ENCODE measurements at regions not wholly inside any gene's neighbourhood (a gene's known extent, or its start where the extent isn't known, plus 50 kb on each side); places are given as distances from the start of the nearest gene placed in this dataset.

DNA sequence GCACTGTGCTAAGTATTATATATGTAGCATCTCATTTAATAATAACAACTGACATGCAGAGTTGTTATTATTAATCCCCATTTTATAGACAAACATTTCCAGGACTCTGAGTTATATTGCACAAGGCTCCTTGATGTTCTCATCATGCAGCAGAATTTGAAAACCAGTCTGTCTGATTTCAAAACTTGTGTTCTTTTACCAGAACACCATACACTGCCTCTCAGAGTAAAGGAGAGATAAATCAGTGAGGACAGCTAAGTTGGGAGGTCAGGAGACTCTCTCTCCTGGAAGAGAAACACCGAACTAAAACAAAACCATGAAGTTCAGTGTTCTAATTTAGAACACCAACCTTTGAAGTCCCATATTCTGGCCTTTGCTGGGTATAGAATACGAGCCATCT is 92.7 kb upstream of the TNC start:
- no peak for DNase-seq

DNA sequence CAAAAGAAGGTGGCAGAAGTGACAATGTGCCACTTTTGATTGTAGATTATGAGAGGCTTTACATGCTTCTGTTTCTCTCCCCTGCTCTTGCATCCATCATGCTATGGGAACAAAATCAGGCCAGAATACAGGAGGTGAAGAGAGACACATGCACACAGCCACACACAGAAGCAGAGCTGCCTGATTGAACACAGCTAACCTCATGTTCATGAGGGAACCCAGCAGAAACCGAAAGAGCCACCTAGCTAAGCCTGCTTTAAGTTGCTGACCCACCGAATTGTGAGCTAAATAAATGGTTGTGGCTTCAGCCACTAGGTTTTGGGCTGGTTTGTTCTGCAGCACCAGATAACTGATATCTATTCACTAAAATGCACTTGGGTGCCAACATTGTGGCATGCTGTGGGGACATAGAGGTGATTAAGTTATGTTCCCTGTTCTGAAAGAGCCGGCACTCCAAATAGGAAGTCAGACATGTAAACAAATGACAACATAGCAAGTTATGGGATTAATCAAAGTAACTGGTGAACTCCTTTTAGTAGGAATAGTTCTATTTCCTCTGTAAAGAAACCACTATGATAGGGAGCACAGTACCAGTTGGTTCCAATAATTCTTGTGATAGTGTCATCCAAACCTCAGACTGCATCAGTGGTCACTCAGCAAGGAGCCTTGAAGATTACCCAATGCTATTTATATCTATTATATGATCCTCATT is 93.6 kb upstream of the TNC start:
- DNase-seq, result no peak

- no peak for DNase-seq
Measured at GRCh38 chr9:115212125-115212605, 94.2 kb upstream of the TNC start.

DNA sequence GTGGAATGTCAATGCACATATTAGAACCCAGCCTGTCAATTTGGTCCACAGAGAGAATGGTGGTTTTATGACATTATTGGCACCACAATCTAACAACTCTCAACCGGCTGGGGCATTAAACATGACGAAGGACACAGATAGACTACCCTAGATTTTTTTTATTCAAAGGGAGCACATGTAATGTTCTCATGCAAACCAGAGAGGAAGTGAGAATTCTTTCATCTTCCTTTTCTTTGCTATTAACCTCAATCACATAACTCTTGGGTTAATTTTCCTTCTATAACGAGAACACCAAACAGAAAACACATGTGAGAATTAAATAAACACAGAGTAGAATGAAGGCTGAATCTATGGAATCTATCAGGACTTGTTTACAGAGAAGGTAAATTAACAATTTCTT is 94.9 kb upstream of the TNC start:
- no peak for DNase-seq

- no peak for DNase-seq
Measured at GRCh38 chr9:115213818-115214334, 95.9 kb upstream of the TNC start.

- no peak for DNase-seq
Measured at GRCh38 chr9:115216873-115217272, 98.9 kb upstream of the TNC start.

- no peak for DNase-seq
Measured at GRCh38 chr9:115220319-115221005, 102.5 kb upstream of the TNC start.

- no peak for DNase-seq
Measured at GRCh38 chr9:115223471-115223870, 105.5 kb upstream of the TNC start.

DNA sequence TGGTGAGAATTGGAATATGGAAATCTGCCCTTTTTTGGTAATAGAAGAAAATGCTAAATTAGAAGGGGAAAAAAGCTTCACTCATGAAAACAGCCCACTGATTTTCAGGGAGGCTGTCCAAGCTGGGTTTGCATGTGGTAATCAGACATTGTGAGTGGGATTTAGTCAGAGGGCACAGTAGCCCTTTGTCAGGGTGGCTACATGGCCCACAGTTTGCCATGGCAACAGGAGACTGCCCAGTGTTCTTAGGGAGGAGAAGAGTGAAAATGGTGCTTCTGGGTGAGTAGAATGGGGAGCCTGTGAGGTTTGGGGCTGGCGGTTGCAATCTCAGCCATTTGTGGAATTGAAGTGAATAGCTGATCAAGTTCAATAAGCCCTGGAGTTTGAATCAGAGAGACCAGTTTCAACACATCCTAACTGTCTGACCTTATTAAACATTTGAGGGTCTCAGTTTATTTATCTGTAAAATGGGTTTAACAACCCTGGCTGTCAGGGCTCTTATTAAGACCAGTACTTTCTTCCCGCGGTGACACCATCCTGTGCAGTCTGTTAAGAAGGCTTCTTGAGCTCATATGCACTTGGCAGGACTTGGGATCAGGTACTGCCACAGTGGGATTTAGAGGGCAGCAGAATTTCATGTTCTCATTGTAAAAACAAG is 107.6 kb upstream of the TNC start:
- no peak for DNase-seq

DNA sequence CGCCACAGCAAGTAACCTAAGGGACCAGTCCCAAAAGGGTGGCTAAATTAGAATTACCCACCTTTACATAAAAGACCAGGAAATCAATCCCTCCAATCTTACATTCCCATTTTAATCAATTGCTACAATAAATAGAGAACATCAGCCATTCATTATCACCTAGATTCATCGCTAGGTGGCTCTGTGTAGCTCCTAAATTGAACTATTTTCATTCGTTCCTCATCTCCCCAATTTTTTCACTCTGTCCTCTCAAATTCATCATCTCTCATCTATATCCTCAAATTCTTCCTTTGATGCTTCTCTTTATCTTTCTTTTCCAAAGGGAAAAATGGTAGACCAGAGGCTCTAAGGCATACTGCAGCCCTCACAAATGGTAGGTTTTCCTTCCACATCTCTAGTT is 108.2 kb upstream of the TNC start:
- DNase-seq, result no peak

GRCh38 chr9:115229496-115229895 is 111.5 kb upstream of the TNC start:
- no peak for DNase-seq

GRCh38 chr9:115230924-115231515 is 113.1 kb upstream of the TNC start:
- DNase-seq, result no peak

GRCh38 chr9:115232181-115232774 is 114.3 kb upstream of the TNC start:
- DNase-seq, result no peak

DNA sequence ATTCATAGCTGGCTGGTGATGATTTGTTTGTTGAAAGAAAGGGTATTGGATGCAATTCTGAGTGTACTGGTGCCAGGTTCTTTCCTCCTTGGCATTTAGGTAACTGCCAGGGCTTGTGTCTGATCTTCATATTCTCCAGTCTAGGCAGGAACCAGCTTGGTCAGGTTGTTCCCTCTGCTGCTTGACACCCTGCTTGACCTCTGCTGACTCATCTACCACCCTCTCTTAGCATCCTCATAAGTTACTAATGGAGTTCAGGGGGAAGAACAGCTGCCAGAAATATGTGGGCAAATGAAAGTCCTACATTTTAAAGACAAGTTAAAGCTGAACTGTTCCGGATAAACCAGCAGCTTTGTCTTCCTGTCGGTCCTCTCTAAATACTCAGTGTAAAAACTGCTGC is 116.1 kb upstream of the TNC start:
- DNase-seq, result no peak

DNA sequence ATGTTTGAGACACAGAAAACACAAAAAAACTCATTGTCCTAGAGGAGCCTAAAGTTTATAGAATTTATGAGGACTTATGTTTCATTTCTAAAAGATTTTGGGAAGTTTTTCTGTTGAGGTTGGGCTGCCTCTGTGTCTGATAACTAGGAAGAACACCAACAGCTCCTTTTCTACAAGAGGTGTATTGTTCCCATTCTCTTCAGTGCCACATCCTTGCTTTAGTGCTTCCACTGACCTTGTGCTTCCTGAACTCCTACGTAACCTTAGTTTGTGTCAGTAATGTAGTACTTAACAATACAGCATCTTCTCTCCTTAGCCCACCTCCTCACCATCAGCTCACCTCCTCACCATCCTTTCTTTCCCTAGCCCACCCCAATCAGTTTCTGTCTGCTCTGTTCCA is 117.3 kb upstream of the TNC start:
- no peak for DNase-seq

DNA sequence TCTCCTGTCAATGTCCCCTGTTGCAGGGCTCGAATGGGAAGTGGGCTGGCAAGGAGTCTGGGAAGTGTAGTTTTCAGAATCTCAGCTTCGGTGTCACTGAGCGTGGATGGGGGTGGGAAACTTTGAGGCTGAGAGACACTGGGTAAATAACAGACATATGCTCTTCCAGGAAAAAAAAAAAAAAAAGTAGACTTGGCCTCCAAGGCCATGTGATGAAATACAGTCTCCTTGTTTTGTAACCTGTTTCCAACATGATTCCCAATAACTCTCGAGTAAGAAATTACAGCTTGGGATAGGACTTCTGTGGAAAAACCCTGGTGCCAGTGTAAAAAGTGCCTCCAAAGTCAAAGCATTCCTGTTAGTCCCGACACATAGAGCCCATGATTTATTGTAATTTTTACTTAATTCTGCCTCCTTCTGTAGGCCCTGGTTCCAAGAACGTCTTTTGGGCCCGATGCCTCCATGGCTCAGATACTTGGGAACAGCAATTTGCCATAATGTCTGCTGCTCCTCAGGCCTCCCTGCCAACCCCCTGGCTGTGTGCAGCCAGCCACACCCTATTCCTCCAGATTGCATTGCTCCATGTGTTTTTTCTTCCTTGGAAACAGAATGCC is 119.5 kb upstream of the TNC start:
- DNase-seq, result no peak

DNA sequence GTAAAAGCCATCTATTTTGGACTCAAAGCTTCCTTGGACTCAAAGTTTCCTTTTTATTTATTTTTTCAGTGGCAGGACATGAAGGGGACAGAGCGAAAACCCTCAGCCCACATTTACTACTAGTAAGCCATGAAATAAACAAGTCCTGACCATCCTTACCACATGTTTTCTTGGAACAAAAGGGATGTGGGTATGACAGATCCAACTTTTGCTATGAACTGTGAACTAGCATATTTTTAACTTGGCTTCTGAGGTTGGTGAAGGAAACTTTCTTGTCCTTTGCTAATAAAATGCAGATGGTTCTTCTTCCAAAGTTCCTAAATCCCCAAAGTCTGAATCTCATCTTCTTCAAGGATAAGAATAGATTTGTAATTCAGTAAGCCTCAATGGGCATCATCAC is 122.7 kb upstream of the TNC start:
- DNase-seq, result no peak

DNA sequence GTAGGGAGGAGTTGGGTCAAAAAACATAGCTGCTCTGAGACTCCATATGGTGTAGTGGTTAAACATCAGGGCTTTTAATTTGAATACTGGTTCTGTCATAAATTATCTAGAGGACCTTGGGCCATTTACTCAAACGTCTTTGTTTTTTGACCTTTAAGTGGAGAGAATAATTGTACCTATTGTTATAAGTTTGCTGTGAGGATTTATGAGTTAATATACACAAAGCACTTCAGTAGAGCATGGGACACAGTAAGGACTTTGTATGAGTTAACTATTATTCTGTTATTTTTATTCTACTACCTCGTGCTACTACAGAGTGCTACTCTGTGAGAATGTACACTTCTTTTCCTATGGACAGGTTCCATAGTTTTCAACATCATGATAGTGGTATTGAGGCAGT is 123.7 kb upstream of the TNC start:
- no peak for DNase-seq

DNA sequence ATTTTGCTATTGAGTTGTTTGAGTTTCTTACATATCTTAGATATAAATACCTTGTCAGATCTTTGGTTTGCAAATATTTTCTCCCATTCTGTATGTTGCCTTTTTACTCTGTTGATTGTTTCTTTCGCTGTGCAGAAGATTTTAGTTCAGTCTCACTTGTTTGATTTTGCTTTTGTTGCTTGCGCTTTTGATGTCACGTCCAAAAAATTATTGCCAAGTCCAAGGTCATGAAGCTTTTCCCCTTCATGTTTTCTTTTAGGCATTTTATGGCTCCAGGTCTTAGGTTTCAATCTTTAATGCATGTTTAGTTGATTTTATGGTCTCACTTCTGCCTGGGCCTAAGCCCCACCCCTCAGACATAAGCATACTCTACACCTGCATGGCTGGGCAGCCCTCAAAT is 131.5 kb upstream of the TNC start:
- DNase-seq, result no peak

DNA sequence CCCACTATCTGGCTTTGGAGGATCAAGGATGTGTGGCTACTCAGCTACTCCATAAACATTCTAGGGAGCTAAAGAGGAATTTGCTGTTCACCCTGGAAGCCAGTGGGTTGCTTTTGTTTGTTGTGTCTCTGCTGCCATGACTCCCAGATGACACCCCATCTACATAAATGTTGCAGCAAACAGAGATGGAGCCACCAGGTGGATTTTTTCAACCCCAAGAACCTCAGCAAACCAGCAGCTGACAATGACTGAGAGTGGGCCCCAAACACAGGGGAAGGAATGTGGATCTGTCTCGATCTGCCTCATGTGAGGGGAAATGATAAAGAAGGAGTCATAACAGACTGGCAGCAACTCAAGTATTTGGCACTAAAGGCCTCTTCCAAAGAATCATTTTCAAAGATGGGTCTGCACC is 132.7 kb upstream of the TNC start:
- DNase-seq, result no peak

- no peak for DNase-seq
Measured at GRCh38 chr9:115254287-115255180, 136.6 kb upstream of the TNC start.

GRCh38 chr9:115261656-115262081 is 143.7 kb upstream of the TNC start:
- no peak for DNase-seq
